GM12878 (cell line): ENCODE measurements at regions not wholly inside any gene's neighbourhood (a gene's known extent, or its start where the extent isn't known, plus 50 kb on each side); places are given as distances from the start of the nearest gene placed in this dataset.

Experiments used
- ATAC-seq: fragments of 200-7000 bp; cut with Tn5 transposase; 3 replicates; pipeline ENCODE4 v1.9.1; 2020; ENCODE audit warnings: mild to moderate bottlenecking, moderate library complexity
- BruUV-seq: library from RNA; stranded (reverse); fragments of 400-500 nt; replicated peaks from 2 replicates; lab custom pipeline; 2021; lab: Mats Ljungman, UMichigan
- CTCF ChIA-PET: fragments of 300-600 bp; sonication (Branson Sonifier 250); formaldehyde crosslinking; extraction: SDS; loops from one replicate; lab custom pipeline; 2021; ENCODE audit warnings: inconsistent platforms; lab: Yijun Ruan, JAX
- POLR2A ChIA-PET: fragments of 350-600 bp; formaldehyde crosslinking; extraction: SDS; loops from one replicate; lab custom pipeline; 2021; ENCODE audit warnings: inconsistent platforms; lab: Charles Lee
- RAD21 ChIA-PET: fragments of 300-600 bp; sonication (Branson Sonifier 250); formaldehyde crosslinking; loops from one replicate; lab custom pipeline; 2023; ENCODE audit warnings: antibody characterized with exemption; ENCODE audit not compliant: unreplicated experiment; lab: Charles Lee
- SMC1A ChIA-PET: fragments of 300-600 bp; sonication (Branson Sonifier 250); formaldehyde crosslinking; loops from one replicate; lab custom pipeline; 2023; ENCODE audit not compliant: unreplicated experiment, uncharacterized antibody; lab: Charles Lee
- DNase-seq: peaks from one replicate; pipeline ENCODE4 v3.0.0-alpha.2; 2011; ENCODE audit warnings: low read depth, low spot score
- FAIRE-seq: peaks from 3 replicates; lab custom pipeline; 2011; peaks lifted over from hg19 to GRCh38; lab: Jason Lieb, UNC
- H2AFZ ChIP-seq: 2 replicates; pipeline ENCODE4 v1.6.0; 2011; ENCODE audit warnings: low read depth, low read length, control low read depth; ENCODE audit not compliant: control insufficient read depth
- H3K27ac ChIP-seq: 2 replicates; pipeline ENCODE4 v1.5.1; 2011; ENCODE audit warnings: control low read depth; ENCODE audit not compliant: control insufficient read depth, insufficient read depth
- H3K27me3 ChIP-seq, 2 experiments: replicated peaks in 1 of 2; 2 replicates each; pipeline versions ENCODE4 v1.6.0 to v1.6.1; 2011; ENCODE audit warnings: low read length in 1 of 2; ENCODE audit not compliant: control insufficient read depth in 2 of 2, insufficient read depth in 2 of 2
- H3K36me3 ChIP-seq, 2 experiments: 2 replicates each; pipeline ENCODE4 v1.5.1; 2011; ENCODE audit warnings: low read length in 1 of 2; ENCODE audit not compliant: control insufficient read depth in 2 of 2, insufficient read depth in 2 of 2
- H3K4me1 ChIP-seq: 2 replicates; pipeline ENCODE4 v1.6.1; 2011; ENCODE audit warnings: mild to moderate bottlenecking, low read length, moderate library complexity, mixed read lengths; ENCODE audit not compliant: control insufficient read depth, insufficient read depth
- H3K4me2 ChIP-seq: 2 replicates; pipeline ENCODE4 v1.6.0; 2011; ENCODE audit warnings: control low read depth; ENCODE audit not compliant: control insufficient read depth, insufficient read depth
- H3K4me3 ChIP-seq: fragments of 200-600 bp; sonication (generic); 2 replicates; pipeline ENCODE4 v1.5.1; 2016
- H3K79me2 ChIP-seq: 2 replicates; pipeline ENCODE4 v1.6.0; 2011; ENCODE audit warnings: low read length; ENCODE audit not compliant: control insufficient read depth, insufficient read depth
- H3K9ac ChIP-seq: 2 replicates; pipeline ENCODE4 v1.8.0; 2011; ENCODE audit warnings: low read length, control low read depth, mixed read lengths; ENCODE audit not compliant: control insufficient read depth, insufficient read depth
- H3K9me3 ChIP-seq: replicated peaks from 3 replicates; pipeline ENCODE4 v1.5.1; 2011; ENCODE audit warnings: mild to moderate bottlenecking, low read length; ENCODE audit not compliant: control insufficient read depth, insufficient read depth
- H4K20me1 ChIP-seq: 2 replicates; pipeline ENCODE4 v1.6.0; 2011; ENCODE audit not compliant: control insufficient read depth, insufficient read depth
- BACH1 ChIP-seq: fragments of 450-650 bp; IDR thresholded peaks from 2 replicates; pipeline ENCODE4 v1.6.1; 2017; ENCODE audit warnings: mild to moderate bottlenecking, borderline replicate concordance
- CREB1 ChIP-seq: IDR thresholded peaks from 2 replicates; pipeline ENCODE4 v1.6.1; 2012; ENCODE audit warnings: low read depth, mild to moderate bottlenecking, inconsistent platforms
- EED ChIP-seq: sonication (generic); IDR thresholded peaks from 2 replicates; pipeline ENCODE4 v1.6.1; 2016; ENCODE audit warnings: antibody characterized with exemption, low read depth
- ELK1 ChIP-seq: IDR thresholded peaks from 2 replicates; pipeline ENCODE4 v1.6.1; 2012; ENCODE audit warnings: low read depth, low read length, improper control_type of control experiment
- EP300 ChIP-seq, 2 experiments: fragments of 150-350 bp in 1 of 2; IDR thresholded peaks; 2 replicates each; pipeline ENCODE4 v1.6.1; 2011 to 2012; ENCODE audit warnings: low read depth in 2 of 2, low read length in 2 of 2, borderline replicate concordance in 1 of 2, improper control_type of control experiment in 1 of 2, inconsistent platforms in 1 of 2; ENCODE audit not compliant: control insufficient read depth in 1 of 2
- HDAC2 ChIP-seq: fragments of 200-600 bp; sonication (generic); IDR thresholded peaks from 2 replicates; pipeline ENCODE4 v1.6.1; 2017
- LARP7 ChIP-seq: fragments of 450-650 bp; IDR thresholded peaks from 2 replicates; pipeline ENCODE4 v1.6.1; 2017; ENCODE audit warnings: mild to moderate bottlenecking
- MEF2B ChIP-seq: fragments of 450-650 bp; IDR thresholded peaks from 2 replicates; pipeline ENCODE4 v1.6.1; 2018; ENCODE audit warnings: mild to moderate bottlenecking, moderate library complexity; ENCODE audit not compliant: partially characterized antibody, poor library complexity, severe bottlenecking
- NFXL1 ChIP-seq: fragments of 450-650 bp; IDR thresholded peaks from 2 replicates; pipeline ENCODE4 v1.6.1; 2017; ENCODE audit warnings: antibody characterized with exemption, mild to moderate bottlenecking, borderline replicate concordance
- NR2F1 ChIP-seq: fragments of 450-650 bp; conservative IDR thresholded peaks from 2 replicates; pipeline ENCODE4 v1.6.1; 2017; ENCODE audit warnings: mild to moderate bottlenecking
- STAT3 ChIP-seq: IDR thresholded peaks from 2 replicates; pipeline ENCODE4 v1.6.1; 2011; ENCODE audit warnings: low read depth, low read length, improper control_type of control experiment
- ZNF207 ChIP-seq: fragments of 450-650 bp; IDR thresholded peaks from 2 replicates; pipeline ENCODE4 v1.6.1; 2014; ENCODE audit warnings: antibody characterized with exemption, mild to moderate bottlenecking, borderline replicate concordance
- ZZZ3 ChIP-seq: IDR thresholded peaks from 2 replicates; pipeline ENCODE4 v1.6.1; 2011; ENCODE audit warnings: low read depth; ENCODE audit not compliant: control insufficient read depth, insufficient read length
- in situ Hi-C: fragments of 300-500 bp; cut with MboI; formaldehyde crosslinking; loops from 9 replicates; pipeline ENCODE4 v1.14.3; 2018; ENCODE audit warnings: mixed read lengths
- intact Hi-C: fragments of 100-400 bp; cut with micrococcal nuclease; formaldehyde crosslinking; loops from one replicate; pipeline ENCODE4 v1.14.2; 2022; ENCODE audit not compliant: unreplicated experiment

- SMC1A ChIA-PET, result no interaction called here
- Histone ChIP-seq H3K4me2 (no peak overlapping the region), H2AFZ (no peak overlapping the region), H3K79me2 (no peaks in the 10 kb centered on the region), H3K27ac (no peak overlapping the region)
- RAD21 ChIA-PET, result no interaction called here
- CTCF ChIA-PET, result interaction anchor here (0.6 to 1.4 kb wide), 3 partner anchors 477 to 1895 kb away, joined by 3 to 4 read pairs (median 4); no protein-coding TSS in a partner anchor
- TF ChIP-seq MEF2B, result no peak
- no peak for TF ChIP-seq CREB1
- TF ChIP-seq NFXL1, result no peak
- TF ChIP-seq NR2F1, result no peak
- TF ChIP-seq STAT3, result no peak
- TF ChIP-seq LARP7, result no peak
- no peak for TF ChIP-seq ZNF207
- no peak for TF ChIP-seq EP300 (IDR thresholded peaks at IDR 0.05; ENCODE audit: borderline replicate concordance in 1 of 2, control insufficient read depth in 1 of 2, low read depth in 2 of 2, low read length in 2 of 2)
- TF ChIP-seq EED, result no peak
- no peak for TF ChIP-seq ELK1
- no peak for TF ChIP-seq BACH1
- TF ChIP-seq HDAC2, result no peak
- no peak for TF ChIP-seq ZZZ3
- TF ChIP-seq, all 136 proteins: peak for 0
- intact Hi-C loops, result no loop called here
- no TSS peak for BruUV-seq
- Histone ChIP-seq H3K4me3 (no peak overlapping the region), H3K9ac (no peak overlapping the region), H3K9me3 (no peaks in the 10 kb centered on the region), H3K27me3 (no peaks in the 10 kb centered on the region), H3K36me3 (no peaks in the 10 kb centered on the region), H3K4me1 (no peaks in the 10 kb centered on the region), H4K20me1 (no peaks in the 10 kb centered on the region)
- POLR2A ChIA-PET, result no interaction called here
- in situ Hi-C loops, result no loop called here
- ATAC-seq (no peak), DNase-seq (no peak), FAIRE-seq (no peak)
Observed at GRCh38 chr6:50123688-50124087, 74.0 kb upstream of the DEFB112 start.
